ENCODE measurements at regions not wholly inside any gene's neighbourhood (a gene's known extent, or its start where the extent isn't known, plus 50 kb on each side); places are given as distances from the start of the nearest gene placed in this dataset.

- no peak for TF ChIP-seq REST (IDR thresholded peaks at IDR 0.05; ENCODE audit: low read depth, low read length)
- TF ChIP-seq POLR2A (IDR thresholded peaks at IDR 0.05; ENCODE audit: low read depth, low read length), result no peak
- TF ChIP-seq CTCF (IDR thresholded peaks at IDR 0.05 in 2 of 3, conservative IDR thresholded peaks at IDR 0.05 in 1 of 3; ENCODE audit: control insufficient read depth in 2 of 3, extremely low read depth in 1 of 3, insufficient read depth in 1 of 3, low read depth in 3 of 3, low read length in 3 of 3), result no peak
- no peak for TF ChIP-seq IKZF2 (IDR thresholded peaks at IDR 0.05)
- no peak for TF ChIP-seq POLR2AphosphoS5 (IDR thresholded peaks at IDR 0.05; ENCODE audit: low read length)
Observed at GRCh38 chr7:40964610-40965009, 738.3 kb downstream of the INHBA start.

Measured in GM12878 (cell line).